Epidermal melanocyte (primary cell): ENCODE measurements at regions not wholly inside any gene's neighbourhood (a gene's known extent, or its start where the extent isn't known, plus 50 kb on each side); places are given as distances from the start of the nearest gene placed in this dataset.
"Not testable (repeated sequence)": the region's sequence is repeated elsewhere in the genome, so short reads cannot be mapped to it uniquely, and the experiment has no call there.

Experiments used
- DNase-seq: peaks from one replicate; pipeline ENCODE4 v3.0.0; 2011; ENCODE audit warnings: low spot score; ENCODE audit not compliant: insufficient read length

GRCh38 chr20:30386099-30386498 is 871.4 kb upstream of the DEFB115 start:
- not testable (repeated sequence) for DNase-seq

GRCh38 chr20:30387823-30388222 is 869.6 kb upstream of the DEFB115 start:
- DNase-seq: not testable (repeated sequence)

- DNase-seq: not testable (repeated sequence)
Measured at GRCh38 chr20:30393523-30393922, 863.9 kb upstream of the DEFB115 start.

GRCh38 chr20:30397111-30397510 is 860.4 kb upstream of the DEFB115 start:
- not testable (repeated sequence) for DNase-seq

- DNase-seq: not testable (repeated sequence)
Measured at GRCh38 chr20:30405061-30405460, 852.4 kb upstream of the DEFB115 start.

GRCh38 chr20:30405585-30405984 is 851.9 kb upstream of the DEFB115 start:
- not testable (repeated sequence) for DNase-seq

- not testable (repeated sequence) for DNase-seq
Measured at GRCh38 chr20:30406370-30406769, 851.1 kb upstream of the DEFB115 start.

GRCh38 chr20:30412972-30413371 is 844.5 kb upstream of the DEFB115 start:
- DNase-seq: no peak

- DNase-seq: not testable (repeated sequence)
Measured at GRCh38 chr20:30417387-30417786, 840.1 kb upstream of the DEFB115 start.

GRCh38 chr20:30418378-30418777 is 839.1 kb upstream of the DEFB115 start:
- DNase-seq: not testable (repeated sequence)

- no peak for DNase-seq
Measured at GRCh38 chr20:30419466-30419865, 838.0 kb upstream of the DEFB115 start.

GRCh38 chr20:30419871-30420420 is 837.5 kb upstream of the DEFB115 start:
- DNase-seq: not testable (repeated sequence)
